Neural cell (in vitro differentiated cells): ENCODE measurements at regions not wholly inside any gene's neighbourhood (a gene's known extent, or its start where the extent isn't known, plus 50 kb on each side); places are given as distances from the start of the nearest gene placed in this dataset.

Experiments
- H2AFZ ChIP-seq: fragments of 200-600, 300-800 bp; sonication (generic), shearing (Covaris generic); 2 replicates; pipeline ENCODE4 v1.6.0; 2014; ENCODE audit warnings: low read depth, mild to moderate bottlenecking, antibody characterized with exemption, low read length, moderate library complexity
- H3F3A ChIP-seq: fragments of 200-600 bp; shearing (Covaris generic); 2 replicates; pipeline ENCODE4 v1.6.1; 2016; ENCODE audit warnings: mild to moderate bottlenecking, moderate library complexity, mixed read lengths, antibody characterized with exemption, low read length; ENCODE audit not compliant: insufficient read depth, poor library complexity, severe bottlenecking
- H3K27ac ChIP-seq: fragments of 200-600, 300-800 bp; sonication (generic), shearing (Covaris generic); 2 replicates; pipeline ENCODE4 v1.5.1; 2014; ENCODE audit warnings: mild to moderate bottlenecking, low read length, moderate library complexity
- H3K27me3 ChIP-seq: fragments of 300-800, 200-600 bp; sonication (generic), shearing (Covaris generic); 2 replicates; pipeline ENCODE4 v1.6.0; 2014; ENCODE audit warnings: mild to moderate bottlenecking, low read depth, low read length, moderate library complexity; ENCODE audit not compliant: insufficient read depth
- H3K36me3 ChIP-seq: fragments of 300-800, 200-600 bp; sonication (generic), shearing (Covaris generic); 2 replicates; pipeline ENCODE4 v1.5.1; 2014; ENCODE audit warnings: mild to moderate bottlenecking, antibody characterized with exemption, low read length, moderate library complexity; ENCODE audit not compliant: insufficient read depth
- H3K4me2 ChIP-seq: fragments of 300-800, 200-600 bp; sonication (generic), shearing (Covaris generic); 2 replicates; pipeline ENCODE4 v1.6.0; 2014; ENCODE audit warnings: mild to moderate bottlenecking, low read length
- H3K4me3 ChIP-seq: fragments of 300-800, 200-600 bp; sonication (generic), shearing (Covaris generic); 2 replicates; pipeline ENCODE4 v1.5.1; 2014; ENCODE audit warnings: mild to moderate bottlenecking, low read length, moderate library complexity
- H3K79me2 ChIP-seq: fragments of 200-600 bp; shearing (Covaris generic); replicated peaks from 2 replicates; pipeline ENCODE4 v1.6.0; 2014; ENCODE audit warnings: mild to moderate bottlenecking, low read length, moderate library complexity; ENCODE audit not compliant: insufficient read depth
- H3K9ac ChIP-seq: fragments of 300-800, 200-600 bp; sonication (generic), shearing (Covaris generic); 2 replicates; pipeline ENCODE4 v1.6.1; 2016; ENCODE audit warnings: mild to moderate bottlenecking, low read length, mixed read lengths
- H3K9me2 ChIP-seq: fragments of 200-600 bp; shearing (Covaris generic); 2 replicates; pipeline ENCODE4 v1.6.1; 2016; ENCODE audit warnings: mild to moderate bottlenecking, low read length, mixed read lengths; ENCODE audit not compliant: insufficient read depth
- H3K9me3 ChIP-seq: fragments of 200-600, 300-800 bp; sonication (generic), shearing (Covaris generic); 2 replicates; pipeline ENCODE4 v1.6.1; 2016; ENCODE audit warnings: mild to moderate bottlenecking, mixed run types, low read length, moderate library complexity, mixed read lengths
- H4K20me1 ChIP-seq: fragments of 200-600 bp; shearing (Covaris generic); 2 replicates; pipeline ENCODE4 v1.6.1; 2016; ENCODE audit warnings: mild to moderate bottlenecking, mixed run types; ENCODE audit not compliant: insufficient read depth
- EP300 ChIP-seq: fragments of 450-650 bp; conservative IDR thresholded peaks from 2 replicates; pipeline ENCODE4 v1.6.1; 2014; ENCODE audit warnings: antibody characterized with exemption, mild to moderate bottlenecking, moderate library complexity; ENCODE audit not compliant: poor library complexity, severe bottlenecking
- EZH2 ChIP-seq: fragments of 200-600, 300-800 bp; shearing (Covaris generic), sonication (generic); IDR thresholded peaks from 2 replicates; pipeline ENCODE4 v1.6.1; 2014; ENCODE audit warnings: antibody characterized with exemption, low read length, borderline replicate concordance, mild to moderate bottlenecking; ENCODE audit not compliant: insufficient read depth, poor library complexity, severe bottlenecking
- MXI1 ChIP-seq: fragments of 450-650 bp; conservative IDR thresholded peaks from 2 replicates; pipeline ENCODE4 v1.6.1; 2014; ENCODE audit warnings: antibody characterized with exemption, mild to moderate bottlenecking; ENCODE audit not compliant: poor library complexity, severe bottlenecking
- POLR2AphosphoS5 ChIP-seq: IDR thresholded peaks from 2 replicates; pipeline ENCODE4 v1.6.1; 2012
- RAD21 ChIP-seq: fragments of 450-650 bp; conservative IDR thresholded peaks from 2 replicates; pipeline ENCODE4 v1.6.1; 2014; ENCODE audit warnings: antibody characterized with exemption, mild to moderate bottlenecking, moderate library complexity
- SMC3 ChIP-seq: fragments of 450-650 bp; conservative IDR thresholded peaks from 2 replicates; pipeline ENCODE4 v1.6.1; 2014; ENCODE audit warnings: antibody characterized with exemption, mild to moderate bottlenecking, moderate library complexity; ENCODE audit not compliant: poor library complexity
- TAF1 ChIP-seq: IDR thresholded peaks from 2 replicates; pipeline ENCODE4 v1.6.1; 2012; ENCODE audit warnings: low read depth
- TF ChIP-seq, protein P1 (sequence below): fragments of 450-650 bp; IDR thresholded peaks from 2 replicates; pipeline ENCODE4 v1.5.1; 2014; ENCODE audit warnings: antibody characterized with exemption, mild to moderate bottlenecking, moderate library complexity; ENCODE audit not compliant: poor library complexity, severe bottlenecking
- TF ChIP-seq, protein P2 (sequence below): IDR thresholded peaks from 2 replicates; pipeline ENCODE4 v1.6.1; 2012; ENCODE audit warnings: borderline replicate concordance

DNA sequence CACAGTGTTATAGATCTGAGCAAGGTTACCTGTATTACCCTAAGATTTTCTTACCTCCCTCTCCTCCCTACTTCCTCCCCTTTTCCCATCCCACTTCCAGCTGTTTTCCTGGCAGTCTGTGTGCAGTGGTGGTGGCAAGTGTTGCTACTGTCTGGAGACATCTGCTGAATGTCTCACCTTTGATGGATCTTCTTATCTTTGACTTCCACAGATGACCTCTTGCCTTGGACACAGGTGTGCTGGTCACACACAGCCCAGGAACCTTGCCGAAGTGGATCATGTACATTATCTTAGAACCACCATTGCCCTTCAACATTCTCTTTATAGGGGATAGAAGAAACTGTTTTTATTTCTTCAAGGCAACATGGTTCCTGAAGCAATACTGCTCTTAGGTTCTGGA lies 245.1 kb downstream of the UTP18 start:
- no peak overlapping the region for H3K27ac ChIP-seq
- no peaks in the 10 kb centered on the region for H4K20me1 ChIP-seq
- no peaks in the 10 kb centered on the region for H3F3A ChIP-seq
- no peak overlapping the region for H3K9ac ChIP-seq
- no peaks in the 10 kb centered on the region for H3K9me2 ChIP-seq
- H3K4me2 ChIP-seq: no peak overlapping the region
- H3K79me2 ChIP-seq: no peaks in the 10 kb centered on the region
- no peak overlapping the region for H3K4me3 ChIP-seq
- H2AFZ ChIP-seq: no peak overlapping the region
- TF ChIP-seq SMC3: no peak
- TF ChIP-seq, protein P1, sequence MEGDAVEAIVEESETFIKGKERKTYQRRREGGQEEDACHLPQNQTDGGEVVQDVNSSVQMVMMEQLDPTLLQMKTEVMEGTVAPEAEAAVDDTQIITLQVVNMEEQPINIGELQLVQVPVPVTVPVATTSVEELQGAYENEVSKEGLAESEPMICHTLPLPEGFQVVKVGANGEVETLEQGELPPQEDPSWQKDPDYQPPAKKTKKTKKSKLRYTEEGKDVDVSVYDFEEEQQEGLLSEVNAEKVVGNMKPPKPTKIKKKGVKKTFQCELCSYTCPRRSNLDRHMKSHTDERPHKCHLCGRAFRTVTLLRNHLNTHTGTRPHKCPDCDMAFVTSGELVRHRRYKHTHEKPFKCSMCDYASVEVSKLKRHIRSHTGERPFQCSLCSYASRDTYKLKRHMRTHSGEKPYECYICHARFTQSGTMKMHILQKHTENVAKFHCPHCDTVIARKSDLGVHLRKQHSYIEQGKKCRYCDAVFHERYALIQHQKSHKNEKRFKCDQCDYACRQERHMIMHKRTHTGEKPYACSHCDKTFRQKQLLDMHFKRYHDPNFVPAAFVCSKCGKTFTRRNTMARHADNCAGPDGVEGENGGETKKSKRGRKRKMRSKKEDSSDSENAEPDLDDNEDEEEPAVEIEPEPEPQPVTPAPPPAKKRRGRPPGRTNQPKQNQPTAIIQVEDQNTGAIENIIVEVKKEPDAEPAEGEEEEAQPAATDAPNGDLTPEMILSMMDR: no peak
- TF ChIP-seq RAD21: no peak
- TF ChIP-seq MXI1: no peak
- TF ChIP-seq TAF1: no peak
- TF ChIP-seq POLR2AphosphoS5: no peak
- TF ChIP-seq, protein P2, sequence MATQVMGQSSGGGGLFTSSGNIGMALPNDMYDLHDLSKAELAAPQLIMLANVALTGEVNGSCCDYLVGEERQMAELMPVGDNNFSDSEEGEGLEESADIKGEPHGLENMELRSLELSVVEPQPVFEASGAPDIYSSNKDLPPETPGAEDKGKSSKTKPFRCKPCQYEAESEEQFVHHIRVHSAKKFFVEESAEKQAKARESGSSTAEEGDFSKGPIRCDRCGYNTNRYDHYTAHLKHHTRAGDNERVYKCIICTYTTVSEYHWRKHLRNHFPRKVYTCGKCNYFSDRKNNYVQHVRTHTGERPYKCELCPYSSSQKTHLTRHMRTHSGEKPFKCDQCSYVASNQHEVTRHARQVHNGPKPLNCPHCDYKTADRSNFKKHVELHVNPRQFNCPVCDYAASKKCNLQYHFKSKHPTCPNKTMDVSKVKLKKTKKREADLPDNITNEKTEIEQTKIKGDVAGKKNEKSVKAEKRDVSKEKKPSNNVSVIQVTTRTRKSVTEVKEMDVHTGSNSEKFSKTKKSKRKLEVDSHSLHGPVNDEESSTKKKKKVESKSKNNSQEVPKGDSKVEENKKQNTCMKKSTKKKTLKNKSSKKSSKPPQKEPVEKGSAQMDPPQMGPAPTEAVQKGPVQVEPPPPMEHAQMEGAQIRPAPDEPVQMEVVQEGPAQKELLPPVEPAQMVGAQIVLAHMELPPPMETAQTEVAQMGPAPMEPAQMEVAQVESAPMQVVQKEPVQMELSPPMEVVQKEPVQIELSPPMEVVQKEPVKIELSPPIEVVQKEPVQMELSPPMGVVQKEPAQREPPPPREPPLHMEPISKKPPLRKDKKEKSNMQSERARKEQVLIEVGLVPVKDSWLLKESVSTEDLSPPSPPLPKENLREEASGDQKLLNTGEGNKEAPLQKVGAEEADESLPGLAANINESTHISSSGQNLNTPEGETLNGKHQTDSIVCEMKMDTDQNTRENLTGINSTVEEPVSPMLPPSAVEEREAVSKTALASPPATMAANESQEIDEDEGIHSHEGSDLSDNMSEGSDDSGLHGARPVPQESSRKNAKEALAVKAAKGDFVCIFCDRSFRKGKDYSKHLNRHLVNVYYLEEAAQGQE: no peak
- TF ChIP-seq EP300: no peak
- TF ChIP-seq EZH2: no peak
- H3K9me3 ChIP-seq: no peaks in the 10 kb centered on the region
- H3K27me3 ChIP-seq: no peaks in the 10 kb centered on the region
- no peaks in the 10 kb centered on the region for H3K36me3 ChIP-seq

DNA sequence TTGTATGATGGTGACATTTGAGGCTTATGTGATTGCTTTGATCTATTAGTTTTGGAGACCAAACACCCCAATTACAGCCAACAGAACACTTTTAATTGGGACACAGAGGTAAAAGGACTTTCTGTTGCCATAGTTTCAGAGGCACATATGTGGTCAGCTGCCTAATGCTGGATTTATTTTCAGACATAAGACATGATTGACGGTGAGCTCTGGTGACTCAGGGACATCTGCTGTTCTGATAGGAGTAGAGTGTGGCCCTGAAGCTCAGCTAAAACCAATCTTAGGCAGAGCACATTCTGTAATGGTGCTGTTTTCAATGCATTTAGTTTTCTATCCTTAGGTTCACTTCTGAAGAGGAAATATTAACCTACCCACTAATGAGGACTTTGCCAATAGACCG lies 247.1 kb downstream of the UTP18 start:
- Histone ChIP-seq H3K4me2 (no peak overlapping the region), H3K9me3 (no peaks in the 10 kb centered on the region), H3K36me3 (no peaks in the 10 kb centered on the region), H4K20me1 (no peaks in the 10 kb centered on the region), H3K27me3 (no peaks in the 10 kb centered on the region), H3K4me3 (no peak overlapping the region), H3F3A (no peaks in the 10 kb centered on the region), H3K79me2 (no peaks in the 10 kb centered on the region), H3K27ac (no peak overlapping the region), H3K9ac (no peak overlapping the region), H2AFZ (no peak overlapping the region), H3K9me2 (no peaks in the 10 kb centered on the region)
- TF ChIP-seq EZH2 (no peak), RAD21 (no peak), SMC3 (no peak), MXI1 (no peak), TAF1 (no peak), POLR2AphosphoS5 (no peak), EP300 (no peak)
- TF ChIP-seq, protein P2: no peak
- TF ChIP-seq, protein P1: no peak
